ENCODE measurements at regions not wholly inside any gene's neighbourhood (a gene's known extent, or its start where the extent isn't known, plus 50 kb on each side); places are given as distances from the start of the nearest gene placed in this dataset.

DNA sequence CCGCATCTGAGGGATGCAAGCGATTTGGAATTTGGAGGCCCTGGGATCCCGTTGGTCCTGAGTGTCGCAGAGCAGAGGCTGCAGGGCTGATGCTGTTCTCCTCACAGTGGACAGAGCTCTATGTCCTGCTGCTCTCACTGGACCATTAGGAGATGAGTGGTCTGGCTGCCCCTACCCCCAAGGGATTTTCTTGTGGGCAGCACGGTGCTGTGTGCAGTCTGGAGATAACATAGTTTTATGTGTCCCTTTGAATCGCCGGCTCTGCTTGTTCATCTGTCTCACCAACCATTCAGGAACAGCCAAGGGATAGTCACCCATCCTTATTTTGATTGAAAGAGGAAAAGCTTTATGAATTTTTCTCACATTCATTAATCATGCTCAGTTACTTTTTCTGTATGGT is 49.9 kb downstream of the CHRM3 start:
- no peaks in the 10 kb centered on the region for H3K9me3 Mint-ChIP-seq
- H3K27me3 ChIP-seq (ENCODE audit: insufficient read depth, low read length): no peaks in the 10 kb centered on the region
- H3K27ac ChIP-seq (ENCODE audit: low read depth, low read length): no peak overlapping the region
- no peaks in the 10 kb centered on the region for H3K36me3 Mint-ChIP-seq
- H3K4me3 Mint-ChIP-seq: no peak overlapping the region
- intact Hi-C loops (cut with micrococcal nuclease): no loop called here
- peaks cover 1 to 4% of the 10 kb centered on the region in 2 donors for H3K27me3 Mint-ChIP-seq
- ChIA-PET POLR2A (ENCODE audit: partially characterized antibody) (no interaction called here), CTCF (ENCODE audit: partially characterized antibody) (no interaction called here)
- no peaks in the 10 kb centered on the region for H3K4me1 ChIP-seq (ENCODE audit: insufficient read depth, low read length)
- H3K36me3 ChIP-seq (ENCODE audit: insufficient read depth, low read length): no peaks in the 10 kb centered on the region
- H3K9me3 ChIP-seq (ENCODE audit: control insufficient read depth in 1 of 2, low read length in 2 of 2): no peaks in the 10 kb centered on the region
- peaks cover 0 to 1% (median 0%) of the 10 kb centered on the region in 4 donors for H3K4me1 Mint-ChIP-seq
- H3K27ac Mint-ChIP-seq: no peak overlapping the region
- H3K4me3 ChIP-seq (ENCODE audit: low read length in 2 of 2): no peak overlapping the region
- no peak for DNase-seq

DNA sequence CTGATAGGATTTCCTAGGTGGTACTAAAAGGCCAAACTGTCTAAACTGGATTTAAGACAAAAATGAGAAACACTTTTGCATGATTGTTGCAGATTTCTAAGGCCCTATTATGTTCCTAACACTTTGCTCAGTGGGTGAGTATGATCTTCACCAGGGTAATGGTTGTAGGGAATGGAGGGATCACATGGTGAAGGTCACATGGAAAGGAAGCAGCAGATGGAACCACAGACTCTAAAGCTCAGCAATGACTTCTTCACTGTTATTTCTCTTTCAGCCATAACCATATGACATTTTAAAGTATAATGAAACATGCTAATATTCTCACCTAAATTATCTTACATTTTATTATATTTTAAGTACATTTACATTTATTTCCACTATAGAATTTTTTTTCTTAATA is 51.5 kb downstream of the CHRM3 start:
- H3K36me3 Mint-ChIP-seq: no peaks in the 10 kb centered on the region
- Histone ChIP-seq H3K4me1 (ENCODE audit: insufficient read depth, low read length) (no peaks in the 10 kb centered on the region), H3K27ac (ENCODE audit: low read depth, low read length) (no peak overlapping the region), H3K9me3 (ENCODE audit: control insufficient read depth in 1 of 2, low read length in 2 of 2) (no peaks in the 10 kb centered on the region), H3K27me3 (ENCODE audit: insufficient read depth, low read length) (no peaks in the 10 kb centered on the region), H3K4me3 (ENCODE audit: low read length in 2 of 2) (no peak overlapping the region), H3K36me3 (ENCODE audit: insufficient read depth, low read length) (no peaks in the 10 kb centered on the region)
- POLR2A ChIA-PET (ENCODE audit: partially characterized antibody): no interaction called here
- no peak overlapping the region for H3K27ac Mint-ChIP-seq
- peaks cover 0 to 1% (median 0%) of the 10 kb centered on the region in 4 donors for H3K4me1 Mint-ChIP-seq
- H3K27me3 Mint-ChIP-seq: peaks cover 1 to 4% of the 10 kb centered on the region in 2 donors
- CTCF ChIA-PET (ENCODE audit: partially characterized antibody): no interaction called here
- intact Hi-C loops (cut with micrococcal nuclease): no loop called here
- no peaks in the 10 kb centered on the region for H3K9me3 Mint-ChIP-seq
- no peak for DNase-seq
- no peak overlapping the region for H3K4me3 Mint-ChIP-seq

DNA sequence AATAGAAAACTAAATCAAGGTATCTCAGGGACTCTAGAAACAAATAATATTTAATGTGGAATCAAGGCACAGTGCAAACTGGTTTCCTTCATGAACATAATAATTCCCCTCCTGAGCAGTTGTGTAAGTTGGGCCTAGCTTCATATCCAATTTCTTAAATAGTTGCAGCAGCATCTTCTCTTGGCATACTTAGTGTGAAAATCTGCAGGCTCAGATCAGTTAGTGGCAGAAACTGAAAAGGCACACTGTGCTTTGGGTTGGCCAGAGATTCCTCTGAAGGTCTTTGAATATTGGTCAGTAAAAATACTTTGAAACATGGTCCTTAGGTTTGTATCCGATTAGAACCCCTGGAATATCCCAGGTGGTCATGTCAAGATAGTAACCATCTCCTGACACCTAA is 52.5 kb downstream of the CHRM3 start:
- H3K27ac Mint-ChIP-seq: no peak overlapping the region
- Histone ChIP-seq H3K4me1 (ENCODE audit: insufficient read depth, low read length) (no peaks in the 10 kb centered on the region), H3K4me3 (ENCODE audit: low read length in 2 of 2) (no peak overlapping the region), H3K27me3 (ENCODE audit: insufficient read depth, low read length) (no peaks in the 10 kb centered on the region), H3K9me3 (ENCODE audit: control insufficient read depth in 1 of 2, low read length in 2 of 2) (no peaks in the 10 kb centered on the region), H3K36me3 (ENCODE audit: insufficient read depth, low read length) (no peaks in the 10 kb centered on the region), H3K27ac (ENCODE audit: low read depth, low read length) (no peak overlapping the region)
- ChIA-PET CTCF (ENCODE audit: partially characterized antibody) (no interaction called here), POLR2A (ENCODE audit: partially characterized antibody) (no interaction called here)
- no peaks in the 10 kb centered on the region for H3K36me3 Mint-ChIP-seq
- intact Hi-C loops (cut with micrococcal nuclease): no loop called here
- H3K27me3 Mint-ChIP-seq: peaks cover 1 to 4% of the 10 kb centered on the region in 2 donors
- DNase-seq: no peak
- no peaks in the 10 kb centered on the region for H3K4me1 Mint-ChIP-seq
- no peak overlapping the region for H3K4me3 Mint-ChIP-seq
- H3K9me3 Mint-ChIP-seq: no peaks in the 10 kb centered on the region

DNA sequence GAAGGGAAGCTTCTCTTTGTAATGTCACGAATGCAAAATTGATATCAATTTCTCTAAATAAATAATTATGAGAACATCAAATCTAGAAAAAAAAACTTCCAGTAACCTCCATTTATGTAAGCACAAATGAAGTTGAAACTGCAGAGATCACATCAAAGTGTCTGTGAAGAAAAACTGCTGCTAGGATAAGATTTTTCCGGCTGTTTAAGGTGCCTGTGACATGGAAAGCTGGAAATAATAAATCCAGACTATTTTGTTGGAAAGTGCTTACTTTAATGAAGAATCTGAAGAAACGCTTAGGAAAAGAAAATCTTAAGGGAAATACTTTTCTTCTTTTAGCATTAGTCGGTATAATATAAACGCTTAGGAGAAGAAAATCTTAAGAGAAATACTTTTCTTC is 57.0 kb downstream of the CHRM3 start:
- no peaks in the 10 kb centered on the region for H3K4me1 ChIP-seq (ENCODE audit: insufficient read depth, low read length)
- peaks cover 0 to 2% (median 0%) of the 10 kb centered on the region in 8 donors for H3K9me3 Mint-ChIP-seq
- CTCF ChIA-PET (ENCODE audit: partially characterized antibody): no interaction called here

DNA sequence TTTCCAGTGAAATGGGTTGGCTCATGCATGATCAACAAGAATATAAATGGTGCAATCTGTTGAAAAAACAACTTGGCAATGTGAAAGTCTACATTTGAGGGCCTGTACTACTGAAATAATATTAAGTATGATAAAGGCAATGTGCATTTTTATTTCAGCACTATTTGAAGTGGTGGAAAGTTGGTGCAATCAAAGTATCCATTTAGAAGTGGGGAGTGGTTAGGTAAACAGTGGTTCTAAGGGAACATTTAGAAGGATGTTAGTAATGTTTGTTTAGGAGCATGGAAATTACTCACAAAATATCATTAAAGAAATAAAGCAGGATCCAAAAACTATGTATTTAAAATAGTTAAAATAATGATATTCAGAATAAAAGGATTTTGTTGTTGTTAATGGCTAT is 60.2 kb downstream of the CHRM3 start:
- no peak for DNase-seq
- no peaks in the 10 kb centered on the region for H3K27me3 Mint-ChIP-seq
- peaks cover 0 to 2% (median 0%) of the 10 kb centered on the region in 8 donors for H3K9me3 Mint-ChIP-seq
- no peaks in the 10 kb centered on the region for H3K9me3 ChIP-seq (ENCODE audit: control insufficient read depth in 1 of 2, low read length in 2 of 2)
- no peaks in the 10 kb centered on the region for H3K4me1 ChIP-seq (ENCODE audit: insufficient read depth, low read length)
- H3K27ac ChIP-seq (ENCODE audit: low read depth, low read length): no peak overlapping the region
- H3K4me1 Mint-ChIP-seq: no peaks in the 10 kb centered on the region
- no peaks in the 10 kb centered on the region for H3K27me3 ChIP-seq (ENCODE audit: insufficient read depth, low read length)
- intact Hi-C loops (cut with micrococcal nuclease): no loop called here
- no peaks in the 10 kb centered on the region for H3K36me3 ChIP-seq (ENCODE audit: insufficient read depth, low read length)
- H3K4me3 ChIP-seq (ENCODE audit: low read length in 2 of 2): no peak overlapping the region
- H3K27ac Mint-ChIP-seq: no peak overlapping the region
- H3K4me3 Mint-ChIP-seq: no peak overlapping the region
- ChIA-PET CTCF (ENCODE audit: partially characterized antibody) (interaction anchor here (1.3 kb wide), 1 partner anchor 451 kb away, joined by 3 read pairs; no protein-coding TSS in a partner anchor), POLR2A (ENCODE audit: partially characterized antibody) (no interaction called here)
- no peaks in the 10 kb centered on the region for H3K36me3 Mint-ChIP-seq

More for the DNA sequence above, 57.0 kb downstream of the CHRM3 start:
- no peak overlapping the region for H3K27ac Mint-ChIP-seq
- Histone ChIP-seq H3K27ac (ENCODE audit: low read depth, low read length) (no peak overlapping the region), H3K4me3 (ENCODE audit: low read length in 2 of 2) (no peak overlapping the region), H3K36me3 (ENCODE audit: insufficient read depth, low read length) (no peaks in the 10 kb centered on the region), H3K9me3 (ENCODE audit: control insufficient read depth in 1 of 2, low read length in 2 of 2) (no peaks in the 10 kb centered on the region), H3K27me3 (ENCODE audit: insufficient read depth, low read length) (no peaks in the 10 kb centered on the region)
- no peaks in the 10 kb centered on the region for H3K27me3 Mint-ChIP-seq
- POLR2A ChIA-PET (ENCODE audit: partially characterized antibody): no interaction called here
- DNase-seq: no peak
- H3K4me3 Mint-ChIP-seq: no peak overlapping the region
- H3K36me3 Mint-ChIP-seq: no peaks in the 10 kb centered on the region
- intact Hi-C loops (cut with micrococcal nuclease): no loop called here
- H3K4me1 Mint-ChIP-seq: no peaks in the 10 kb centered on the region

DNA sequence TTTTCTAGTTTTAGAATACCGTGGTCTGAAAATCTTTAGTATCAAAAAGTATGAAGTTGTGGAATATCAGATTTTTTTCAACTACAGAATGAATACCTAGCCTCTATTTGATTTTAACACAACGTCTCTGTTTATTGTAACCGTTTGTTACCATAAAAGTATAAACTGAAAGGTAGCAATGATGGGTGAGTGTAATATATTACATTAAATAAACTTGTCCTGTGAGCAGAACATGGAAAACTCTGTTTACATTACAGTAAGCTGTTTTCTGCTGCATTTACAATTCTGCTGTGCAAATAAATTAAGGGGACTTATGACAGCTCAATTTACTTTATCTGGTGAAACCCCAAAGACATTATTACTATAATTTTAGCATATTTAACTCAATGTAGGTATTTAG is 62.5 kb downstream of the CHRM3 start:
- Mint-ChIP-seq H3K27ac (no peak overlapping the region), H3K4me1 (no peaks in the 10 kb centered on the region), H3K4me3 (no peak overlapping the region), H3K36me3 (no peaks in the 10 kb centered on the region), H3K9me3 (peaks cover 0 to 2% (median 0%) of the 10 kb centered on the region in 8 donors), H3K27me3 (no peaks in the 10 kb centered on the region)
- Histone ChIP-seq H3K27ac (ENCODE audit: low read depth, low read length) (no peak overlapping the region), H3K27me3 (ENCODE audit: insufficient read depth, low read length) (no peaks in the 10 kb centered on the region), H3K36me3 (ENCODE audit: insufficient read depth, low read length) (no peaks in the 10 kb centered on the region), H3K4me3 (ENCODE audit: low read length in 2 of 2) (no peak overlapping the region), H3K4me1 (ENCODE audit: insufficient read depth, low read length) (no peaks in the 10 kb centered on the region), H3K9me3 (ENCODE audit: control insufficient read depth in 1 of 2, low read length in 2 of 2) (no peaks in the 10 kb centered on the region)
- POLR2A ChIA-PET (ENCODE audit: partially characterized antibody): no interaction called here
- no peak for DNase-seq
- CTCF ChIA-PET (ENCODE audit: partially characterized antibody): no interaction called here
- intact Hi-C loops (cut with micrococcal nuclease): no loop called here

DNA sequence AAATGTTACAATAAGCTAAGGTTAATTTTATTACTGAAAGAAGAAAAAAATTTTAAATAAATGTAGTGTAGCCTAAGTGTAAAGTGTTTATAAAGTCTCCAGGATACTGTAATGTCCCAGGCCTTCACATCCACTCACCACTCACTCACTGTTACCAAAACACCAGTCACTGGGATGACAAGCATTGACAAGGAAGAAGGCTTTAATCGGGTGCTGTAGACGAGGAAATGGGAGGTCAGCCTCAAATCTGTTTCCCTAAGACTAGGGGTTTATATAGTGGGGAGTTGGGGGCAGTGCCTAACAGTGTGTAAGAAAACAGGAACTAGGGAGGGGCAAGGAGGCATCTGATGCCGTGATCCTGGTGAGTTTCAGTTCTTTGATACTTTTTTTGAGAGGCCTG is 69.4 kb downstream of the CHRM3 start:
- no peaks in the 10 kb centered on the region for H3K9me3 ChIP-seq (ENCODE audit: control insufficient read depth in 1 of 2, low read length in 2 of 2)
- Mint-ChIP-seq H3K36me3 (peaks cover 0 to 4% of the 10 kb centered on the region in 2 donors), H3K4me1 (peaks cover 3 to 12% (median 7%) of the 10 kb centered on the region in 4 donors), H3K27me3 (no peaks in the 10 kb centered on the region), H3K9me3 (peaks cover 0 to 10% (median 4%) of the 10 kb centered on the region in 8 donors), H3K27ac (no peak overlapping the region), H3K4me3 (no peak overlapping the region)
- DNase-seq: no peak
- H3K27ac ChIP-seq (ENCODE audit: low read depth, low read length): no peak overlapping the region
- POLR2A ChIA-PET (ENCODE audit: partially characterized antibody): no interaction called here
- CTCF ChIA-PET (ENCODE audit: partially characterized antibody): interaction anchor here (0.8 kb wide), 1 partner anchor 442 kb away, joined by 3 read pairs; no protein-coding TSS in a partner anchor
- H3K4me1 ChIP-seq (ENCODE audit: insufficient read depth, low read length): no peaks in the 10 kb centered on the region
- no peak overlapping the region for H3K4me3 ChIP-seq (ENCODE audit: low read length in 2 of 2)
- H3K36me3 ChIP-seq (ENCODE audit: insufficient read depth, low read length): no peaks in the 10 kb centered on the region
- no peaks in the 10 kb centered on the region for H3K27me3 ChIP-seq (ENCODE audit: insufficient read depth, low read length)
- intact Hi-C loops (cut with micrococcal nuclease): no loop called here

DNA sequence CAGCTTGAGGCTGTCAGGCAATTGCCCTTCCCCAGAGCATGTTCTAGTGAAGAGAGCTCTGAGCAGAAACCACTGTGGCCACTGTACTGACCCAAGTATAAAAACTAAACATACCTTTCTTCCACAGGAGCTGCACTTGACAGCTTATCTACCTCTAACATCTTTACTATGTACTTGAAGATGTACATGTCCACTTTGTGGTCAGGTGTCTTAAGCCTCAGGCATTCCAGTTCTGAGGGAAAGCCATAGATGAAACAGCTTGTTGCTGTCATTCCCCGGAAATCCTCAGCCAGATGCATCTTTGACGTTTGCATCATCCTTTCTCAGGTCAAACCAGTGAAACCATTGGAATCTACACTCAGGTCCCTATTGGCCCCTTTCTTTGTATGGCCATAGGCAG is 70.4 kb downstream of the CHRM3 start:
- Histone ChIP-seq H3K36me3 (ENCODE audit: insufficient read depth, low read length) (no peaks in the 10 kb centered on the region), H3K9me3 (ENCODE audit: control insufficient read depth in 1 of 2, low read length in 2 of 2) (no peaks in the 10 kb centered on the region), H3K27ac (ENCODE audit: low read depth, low read length) (no peak overlapping the region), H3K4me1 (ENCODE audit: insufficient read depth, low read length) (no peaks in the 10 kb centered on the region), H3K27me3 (ENCODE audit: insufficient read depth, low read length) (no peaks in the 10 kb centered on the region), H3K4me3 (ENCODE audit: low read length in 2 of 2) (no peak overlapping the region)
- peaks cover 0 to 4% of the 10 kb centered on the region in 2 donors for H3K36me3 Mint-ChIP-seq
- H3K27ac Mint-ChIP-seq: no peak overlapping the region
- H3K9me3 Mint-ChIP-seq: peaks cover 0 to 10% (median 4%) of the 10 kb centered on the region in 8 donors
- DNase-seq: no peak
- peaks cover 3 to 12% (median 7%) of the 10 kb centered on the region in 4 donors for H3K4me1 Mint-ChIP-seq
- POLR2A ChIA-PET (ENCODE audit: partially characterized antibody): no interaction called here
- intact Hi-C loops (cut with micrococcal nuclease): no loop called here
- no peaks in the 10 kb centered on the region for H3K27me3 Mint-ChIP-seq
- no peak overlapping the region for H3K4me3 Mint-ChIP-seq
- CTCF ChIA-PET (ENCODE audit: partially characterized antibody): no interaction called here

Measured in CD4-positive, alpha-beta memory T cell (primary cell).